ENCODE measurements at regions not wholly inside any gene's neighbourhood (a gene's known extent, or its start where the extent isn't known, plus 50 kb on each side); places are given as distances from the start of the nearest gene placed in this dataset.

GRCh38 chr4:59712470-59712869 lies 1487.7 kb upstream of the ADGRL3 start:
- TF ChIP-seq, protein P1, sequence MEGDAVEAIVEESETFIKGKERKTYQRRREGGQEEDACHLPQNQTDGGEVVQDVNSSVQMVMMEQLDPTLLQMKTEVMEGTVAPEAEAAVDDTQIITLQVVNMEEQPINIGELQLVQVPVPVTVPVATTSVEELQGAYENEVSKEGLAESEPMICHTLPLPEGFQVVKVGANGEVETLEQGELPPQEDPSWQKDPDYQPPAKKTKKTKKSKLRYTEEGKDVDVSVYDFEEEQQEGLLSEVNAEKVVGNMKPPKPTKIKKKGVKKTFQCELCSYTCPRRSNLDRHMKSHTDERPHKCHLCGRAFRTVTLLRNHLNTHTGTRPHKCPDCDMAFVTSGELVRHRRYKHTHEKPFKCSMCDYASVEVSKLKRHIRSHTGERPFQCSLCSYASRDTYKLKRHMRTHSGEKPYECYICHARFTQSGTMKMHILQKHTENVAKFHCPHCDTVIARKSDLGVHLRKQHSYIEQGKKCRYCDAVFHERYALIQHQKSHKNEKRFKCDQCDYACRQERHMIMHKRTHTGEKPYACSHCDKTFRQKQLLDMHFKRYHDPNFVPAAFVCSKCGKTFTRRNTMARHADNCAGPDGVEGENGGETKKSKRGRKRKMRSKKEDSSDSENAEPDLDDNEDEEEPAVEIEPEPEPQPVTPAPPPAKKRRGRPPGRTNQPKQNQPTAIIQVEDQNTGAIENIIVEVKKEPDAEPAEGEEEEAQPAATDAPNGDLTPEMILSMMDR (IDR thresholded peaks at IDR 0.05), result no peak
- TF ChIP-seq ZBTB21 (CRISPR knock-in tag; IDR thresholded peaks at IDR 0.05; ENCODE audit: borderline replicate concordance), result no peak

All from WTC11 (cell line).